Adrenal gland (tissue), 9 donors: ENCODE measurements at regions not wholly inside any gene's neighbourhood (a gene's known extent, or its start where the extent isn't known, plus 50 kb on each side); places are given as distances from the start of the nearest gene placed in this dataset.
"Not testable (repeated sequence)": the region's sequence is repeated elsewhere in the genome, so short reads cannot be mapped to it uniquely, and the experiment has no call there.

Experiments used
- DNase-seq, 7 donors: peaks; one replicate each; pipeline ENCODE4 v3.0.0-alpha.2; 2019 to 2020
- H3K27ac ChIP-seq, 5 donors: fragments of 200-600 bp; sonication (generic) in 4 of 5; 1 replicate in 3 of 5; 2 replicates in 2 of 5; pipeline versions ENCODE4 v1.5.1 to v1.8.0; 2016 to 2020; ENCODE audit warnings: mild to moderate bottlenecking in 1 of 5
- H3K27me3 ChIP-seq: fragments of 200-600 bp; 2 replicates; pipeline ENCODE4 v1.8.0; 2021
- H3K36me3 ChIP-seq, 2 donors: fragments of 200-600 bp; replicated peaks in 1 of 2; 1 replicate in 1 of 2; 2 replicates in 1 of 2; pipeline versions ENCODE4 v1.5.1 to v1.8.0; 2018 to 2022
- H3K4me1 ChIP-seq, 2 donors: fragments of 200-600 bp; replicated peaks in 1 of 2; 1 replicate in 1 of 2; 2 replicates in 1 of 2; pipeline versions ENCODE4 v1.5.1 to v1.8.0; 2018 to 2021
- H3K4me3 ChIP-seq, 4 donors: fragments of 200-600 bp; sonication (generic) in 3 of 4; one replicate each; pipeline ENCODE4 v1.5.1; 2016 to 2018
- H3K9me3 ChIP-seq, 3 donors: fragments of 200-600 bp; sonication (generic) in 1 of 3; replicated peaks in 1 of 3; 1 replicate in 2 of 3; 2 replicates in 1 of 3; pipeline versions ENCODE4 v1.5.1 to v1.8.0; 2016 to 2021
- CTCF ChIP-seq, 6 experiments: fragments of 450-650 bp in 4 of 6; fragments of 200-600 bp in 2 of 6; sonication (generic) in 1 of 6; IDR thresholded peaks; 1 replicate in 5 of 6; 2 replicates in 1 of 6; pipeline versions ENCODE4 v1.5.1 to v1.8.0; 2016 to 2021; ENCODE audit warnings: antibody characterized with exemption in 6 of 6, mild to moderate bottlenecking in 2 of 6, moderate library complexity in 1 of 6
- POLR2A ChIP-seq, 2 donors: fragments of 450-650 bp; IDR thresholded peaks; one replicate each; pipeline ENCODE4 v1.6.1; 2017; ENCODE audit warnings: antibody characterized with exemption in 2 of 2, mild to moderate bottlenecking in 2 of 2, moderate library complexity in 1 of 2
- WGBS, 4 donors: extraction: QIAGEN DNeasy Blood & Tissue Kit in 2 of 4; methylation state at CpG; one replicate each; pipeline versions ENCODE4 v1.1.5 to v1.1.7; 2013 to 2017; 5-methylcytosine and 5-hydroxymethylcytosine counted together
- intact Hi-C, 2 donors: fragments of 100-400 bp; cut with DNase I; formaldehyde crosslinking; loops; one replicate each; pipeline versions ENCODE4 v1.14.1 to v1.15.0; 2022 to 2023
- donor health status: healthy with polysubstance abuse.
- donor health status: Bipolar disorder and iron deficiency.
- donor health status: DM: yes; HTN: yes; CAD: no.
- donor health status: DM: no; HTN: no; CAD: no.
- donor health status: DM: no; HTN: no; CAD: no.

- Histone ChIP-seq H3K4me3 (no peak overlapping the region), H3K27ac (no peak overlapping the region), H3K9me3 (no peaks in the 10 kb centered on the region), H3K36me3 (no peaks in the 10 kb centered on the region), H3K27me3 (no peaks in the 10 kb centered on the region), H3K4me1 (no peaks in the 10 kb centered on the region)
- DNase-seq: peak in 1 of 7 donors; percentile 7
- intact Hi-C loops: no loop called here
- TF ChIP-seq CTCF (IDR thresholded peaks at IDR 0.05) (no peak), POLR2A (IDR thresholded peaks at IDR 0.05) (no peak)
- 73 to 82% (median 77%) methylated on average over 4 of the region's 4 CpGs for WGBS, 4 donors
These were observed 139.1 kb upstream of the FHL2 start for GRCh38 chr2:105537920-105538319.

GRCh38 chr2:105537466-105537865 lies 138.6 kb upstream of the FHL2 start:
- DNase-seq: peak in 1 of 7 donors; percentile 11
- H3K36me3 ChIP-seq: no peaks in the 10 kb centered on the region
- no peaks in the 10 kb centered on the region for H3K27me3 ChIP-seq
- no peak overlapping the region for H3K27ac ChIP-seq
- 81 to 87% (median 84%) methylated on average over 7 of the region's 7 CpGs for WGBS, 4 donors
- intact Hi-C loops: no loop called here
- no peaks in the 10 kb centered on the region for H3K9me3 ChIP-seq
- TF ChIP-seq POLR2A (IDR thresholded peaks at IDR 0.05): no peak
- TF ChIP-seq CTCF (IDR thresholded peaks at IDR 0.05): no peak
- H3K4me1 ChIP-seq: no peaks in the 10 kb centered on the region
- H3K4me3 ChIP-seq: no peak overlapping the region

GRCh38 chr2:105536175-105536574 lies 137.3 kb upstream of the FHL2 start:
- no peak for DNase-seq
- Histone ChIP-seq H3K27me3 (no peaks in the 10 kb centered on the region), H3K4me3 (no peak overlapping the region), H3K4me1 (no peaks in the 10 kb centered on the region), H3K36me3 (no peaks in the 10 kb centered on the region), H3K27ac (no peak overlapping the region), H3K9me3 (no peaks in the 10 kb centered on the region)
- intact Hi-C loops: no loop called here
- WGBS, 4 donors: 70 to 81% (median 76%) methylated on average over 3 of the region's 3 CpGs
- TF ChIP-seq POLR2A (IDR thresholded peaks at IDR 0.05) (no peak), CTCF (IDR thresholded peaks at IDR 0.05) (no peak)

- H3K36me3 ChIP-seq, H3K4me3 ChIP-seq, DNase-seq, H3K27me3 ChIP-seq, intact Hi-C loops, H3K4me1 ChIP-seq, H3K27ac ChIP-seq, H3K9me3 ChIP-seq: not testable (repeated sequence)
These were observed 130.4 kb upstream of the FHL2 start for GRCh38 chr2:105529258-105529657.

GRCh38 chr2:105526000-105526925 lies 127.4 kb upstream of the FHL2 start:
- Histone ChIP-seq H3K4me3 (no peak overlapping the region), H3K27ac (no peak overlapping the region), H3K27me3 (no peaks in the 10 kb centered on the region), H3K36me3 (no peaks in the 10 kb centered on the region), H3K9me3 (no peaks in the 10 kb centered on the region), H3K4me1 (no peaks in the 10 kb centered on the region)
- no peak for DNase-seq
- TF ChIP-seq CTCF (IDR thresholded peaks at IDR 0.05) (no peak), POLR2A (IDR thresholded peaks at IDR 0.05) (no peak)
- intact Hi-C loops: no loop called here
- WGBS, 4 donors: 81 to 92% (median 82%) methylated on average over 12 to 30 of the region's 30 CpGs
